Kidney epithelial cell (primary cell): ENCODE measurements at regions not wholly inside any gene's neighbourhood (a gene's known extent, or its start where the extent isn't known, plus 50 kb on each side); places are given as distances from the start of the nearest gene placed in this dataset.

Source experiments
- DNase-seq: peaks from one replicate; pipeline ENCODE4 v3.0.0-alpha.2; 2010; ENCODE audit warnings: low read depth
- H3K27me3 ChIP-seq: 2 replicates; pipeline ENCODE4 v1.6.0; 2011; ENCODE audit warnings: low read length; ENCODE audit not compliant: control insufficient read depth, insufficient read depth
- H3K36me3 ChIP-seq: 2 replicates; pipeline ENCODE4 v1.5.1; 2011; ENCODE audit warnings: low read length; ENCODE audit not compliant: control insufficient read depth, insufficient read depth
- H3K4me3 ChIP-seq: 2 replicates; pipeline ENCODE4 v1.5.1; 2011; ENCODE audit warnings: low read depth, mild to moderate bottlenecking, control low read depth, low read length
- TF ChIP-seq, protein P1 (sequence below): IDR thresholded peaks from 2 replicates; pipeline ENCODE4 v1.5.1; 2011; ENCODE audit warnings: mild to moderate bottlenecking, moderate library complexity, low read length, control low read depth, inconsistent platforms; ENCODE audit not compliant: insufficient read depth, poor library complexity, severe bottlenecking

DNA sequence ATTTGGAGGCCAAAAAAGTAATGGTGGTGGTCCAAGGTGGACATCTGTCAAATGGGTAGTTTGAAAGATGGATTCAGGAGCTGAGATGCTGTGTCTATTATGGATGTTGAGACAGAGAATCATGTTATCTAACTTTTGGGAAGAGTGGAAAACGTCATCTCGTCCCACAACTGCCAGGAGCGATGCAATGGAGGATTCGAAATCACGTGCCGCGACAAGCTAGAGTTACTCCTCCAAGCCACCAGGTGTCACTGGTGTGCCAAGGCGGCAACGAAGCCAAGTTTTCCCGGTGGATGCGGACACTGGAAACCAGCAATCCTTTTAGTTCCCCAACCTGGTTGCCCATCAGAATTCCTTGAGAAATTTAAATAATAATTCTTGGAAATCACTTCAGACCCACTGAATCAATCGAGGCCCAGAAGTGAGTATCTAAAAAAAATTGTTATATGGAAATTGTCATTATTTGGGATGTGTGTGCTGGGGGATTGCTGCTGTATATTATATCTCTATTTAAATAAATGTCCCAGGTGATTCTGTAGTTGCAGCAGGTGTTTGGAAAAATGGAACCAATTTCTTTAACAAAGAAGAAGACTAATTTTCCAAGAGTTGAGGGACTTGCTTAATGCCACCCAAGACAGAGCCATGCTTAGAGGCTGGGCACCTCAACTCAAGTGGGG is 206.1 kb downstream of the HAPSTR1 start:
- H3K27me3 ChIP-seq: no peaks in the 10 kb centered on the region
- TF ChIP-seq, protein P1, sequence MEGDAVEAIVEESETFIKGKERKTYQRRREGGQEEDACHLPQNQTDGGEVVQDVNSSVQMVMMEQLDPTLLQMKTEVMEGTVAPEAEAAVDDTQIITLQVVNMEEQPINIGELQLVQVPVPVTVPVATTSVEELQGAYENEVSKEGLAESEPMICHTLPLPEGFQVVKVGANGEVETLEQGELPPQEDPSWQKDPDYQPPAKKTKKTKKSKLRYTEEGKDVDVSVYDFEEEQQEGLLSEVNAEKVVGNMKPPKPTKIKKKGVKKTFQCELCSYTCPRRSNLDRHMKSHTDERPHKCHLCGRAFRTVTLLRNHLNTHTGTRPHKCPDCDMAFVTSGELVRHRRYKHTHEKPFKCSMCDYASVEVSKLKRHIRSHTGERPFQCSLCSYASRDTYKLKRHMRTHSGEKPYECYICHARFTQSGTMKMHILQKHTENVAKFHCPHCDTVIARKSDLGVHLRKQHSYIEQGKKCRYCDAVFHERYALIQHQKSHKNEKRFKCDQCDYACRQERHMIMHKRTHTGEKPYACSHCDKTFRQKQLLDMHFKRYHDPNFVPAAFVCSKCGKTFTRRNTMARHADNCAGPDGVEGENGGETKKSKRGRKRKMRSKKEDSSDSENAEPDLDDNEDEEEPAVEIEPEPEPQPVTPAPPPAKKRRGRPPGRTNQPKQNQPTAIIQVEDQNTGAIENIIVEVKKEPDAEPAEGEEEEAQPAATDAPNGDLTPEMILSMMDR: peak; percentile 59
- no peaks in the 10 kb centered on the region for H3K36me3 ChIP-seq
- no peak overlapping the region for H3K4me3 ChIP-seq
- DNase-seq: no peak

DNA sequence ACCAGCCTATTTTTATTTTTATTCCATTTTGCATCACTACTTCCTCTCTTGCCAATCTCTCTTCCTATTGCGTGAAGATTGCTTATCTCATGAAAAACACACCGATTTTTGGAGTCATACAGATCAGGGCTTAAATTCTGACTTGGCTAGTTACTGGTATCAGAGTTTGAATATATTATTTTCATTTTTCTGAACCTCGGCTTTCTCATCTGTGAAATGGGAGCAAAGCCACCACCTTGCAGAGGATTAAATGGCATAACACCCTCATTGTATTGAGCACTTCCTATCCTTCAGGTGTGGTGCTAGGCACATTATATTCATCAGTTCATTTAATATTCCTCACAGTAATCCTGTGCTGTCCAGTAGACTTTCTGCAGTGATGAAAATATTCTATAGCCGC is 208.8 kb downstream of the HAPSTR1 start:
- H3K36me3 ChIP-seq: no peaks in the 10 kb centered on the region
- H3K27me3 ChIP-seq: no peaks in the 10 kb centered on the region
- no peak for DNase-seq
- no peak overlapping the region for H3K4me3 ChIP-seq
- TF ChIP-seq, protein P1: no peak

DNA sequence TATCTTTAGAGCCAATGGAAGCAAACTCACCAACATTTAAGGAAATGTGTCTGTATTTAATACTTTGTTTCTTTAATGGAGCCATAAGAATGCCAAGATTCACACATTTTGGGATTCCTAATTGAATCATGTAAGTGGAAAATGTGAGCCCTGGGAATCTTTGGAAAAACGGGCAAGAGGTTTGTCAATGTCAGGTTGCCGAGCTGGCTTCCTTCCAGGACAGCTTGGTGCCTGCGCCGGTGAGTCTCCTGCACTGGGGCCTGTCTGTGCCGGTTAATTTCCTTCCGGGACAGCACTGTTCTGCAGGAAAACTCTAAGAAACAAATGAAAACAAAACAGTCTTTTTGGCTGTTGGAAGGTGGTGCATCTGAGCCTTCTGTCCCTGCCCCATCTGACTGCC is 210.6 kb downstream of the HAPSTR1 start:
- DNase-seq: no peak
- Histone ChIP-seq H3K27me3 (no peaks in the 10 kb centered on the region), H3K36me3 (no peaks in the 10 kb centered on the region), H3K4me3 (no peak overlapping the region)
- TF ChIP-seq, protein P1: no peak

DNA sequence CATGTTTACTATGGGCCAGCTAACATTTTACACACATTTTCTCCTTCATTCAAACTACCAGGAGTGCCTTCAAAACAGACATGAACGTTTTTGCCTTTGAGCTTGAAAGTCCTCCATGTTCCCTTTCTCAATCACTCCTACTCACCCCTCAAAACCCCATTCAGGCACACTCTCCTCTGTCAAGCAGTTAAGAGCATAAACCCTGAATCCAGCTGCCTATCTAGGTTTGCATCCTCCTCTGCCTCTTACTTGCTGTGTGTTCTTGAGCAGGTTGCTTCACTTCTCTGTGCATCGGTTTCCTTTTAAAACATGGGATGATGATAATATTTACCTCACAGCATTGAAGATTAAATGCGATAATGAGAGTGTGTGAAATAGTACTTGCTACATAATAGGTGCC is 215.3 kb downstream of the HAPSTR1 start:
- H3K4me3 ChIP-seq: no peak overlapping the region
- no peaks in the 10 kb centered on the region for H3K36me3 ChIP-seq
- H3K27me3 ChIP-seq: peaks cover 3% of the 10 kb centered on the region
- TF ChIP-seq, protein P1: no peak
- DNase-seq: no peak

DNA sequence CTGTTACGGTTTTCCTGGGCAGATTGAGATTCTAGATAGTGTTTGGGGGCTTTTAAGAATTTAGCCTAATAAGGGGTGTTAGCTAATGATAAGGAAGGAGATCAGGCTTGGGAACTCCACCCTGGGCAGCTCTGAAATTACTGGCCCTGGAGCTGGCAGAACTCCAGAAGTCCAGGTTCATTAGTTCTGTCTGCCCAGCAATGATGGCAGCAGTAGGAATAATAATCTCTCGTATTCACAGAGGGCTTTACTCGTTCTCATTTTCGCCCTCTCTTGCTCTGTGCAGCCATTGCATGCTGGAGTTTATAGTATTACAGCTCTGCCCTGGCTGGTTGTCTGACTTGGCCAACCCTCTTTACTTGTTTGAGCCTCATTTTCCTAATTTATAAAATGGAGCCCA is 216.0 kb downstream of the HAPSTR1 start:
- Histone ChIP-seq H3K27me3 (peaks cover 3% of the 10 kb centered on the region), H3K36me3 (no peaks in the 10 kb centered on the region), H3K4me3 (no peak overlapping the region)
- TF ChIP-seq, protein P1: no peak
- no peak for DNase-seq

DNA sequence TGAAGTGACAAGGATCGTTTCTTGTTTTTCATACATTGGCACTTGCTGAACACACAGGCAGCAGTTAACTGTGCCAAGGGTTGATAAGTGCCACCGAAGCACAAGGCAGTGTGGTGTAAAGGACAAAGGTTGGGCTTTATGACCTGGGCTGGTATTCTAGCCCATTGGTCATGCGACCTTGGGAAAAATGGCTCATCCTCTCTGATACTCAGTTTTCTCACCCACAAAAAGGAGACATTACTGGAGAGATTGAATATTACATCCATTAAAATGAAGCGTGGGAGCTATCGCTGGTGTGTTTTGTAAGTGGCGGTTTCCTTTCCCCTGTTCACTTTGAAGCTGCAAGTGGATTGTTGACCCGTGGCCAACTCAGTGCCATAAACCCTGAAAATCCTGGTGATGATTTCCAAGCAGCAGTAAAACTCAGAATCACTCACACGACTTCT is 216.9 kb downstream of the HAPSTR1 start:
- no peak for DNase-seq
- Histone ChIP-seq H3K36me3 (no peaks in the 10 kb centered on the region), H3K27me3 (peaks cover 3% of the 10 kb centered on the region), H3K4me3 (no peak overlapping the region)
- TF ChIP-seq, protein P1: no peak
